AG04449 (cell line): ENCODE measurements at regions not wholly inside any gene's neighbourhood (a gene's known extent, or its start where the extent isn't known, plus 50 kb on each side); places are given as distances from the start of the nearest gene placed in this dataset.

ENCODE experiments used
- CTCF ChIA-PET: fragments of 350-600 bp; formaldehyde crosslinking; extraction: SDS; loops from one replicate; lab custom pipeline; 2021; ENCODE audit warnings: antibody characterized with exemption; lab: Yijun Ruan, JAX
- POLR2A ChIA-PET: fragments of 400-600, 350-600 bp; formaldehyde crosslinking; extraction: SDS; loops from one replicate; lab custom pipeline; 2020; ENCODE audit warnings: antibody characterized with exemption, inconsistent platforms; lab: Yijun Ruan, JAX
- DNase-seq: peaks from one replicate; pipeline ENCODE4 v3.0.0-alpha.2; 2010; ENCODE audit warnings: low read depth, low spot score
- H3K4me3 ChIP-seq: 2 replicates; pipeline ENCODE4 v1.5.1; 2011; ENCODE audit warnings: low read depth, mild to moderate bottlenecking, control low read depth, low read length
- TF ChIP-seq, protein P1 (sequence below): IDR thresholded peaks from one replicate; pipeline ENCODE4 v1.5.1; 2011; ENCODE audit warnings: mild to moderate bottlenecking, moderate library complexity, low read length, control low read depth, inconsistent platforms; ENCODE audit not compliant: insufficient read depth; ENCODE audit errors: missing control alignments

- no peak overlapping the region for H3K4me3 ChIP-seq
- ChIA-PET CTCF (no interaction called here), POLR2A (no interaction called here)
- TF ChIP-seq, protein P1, sequence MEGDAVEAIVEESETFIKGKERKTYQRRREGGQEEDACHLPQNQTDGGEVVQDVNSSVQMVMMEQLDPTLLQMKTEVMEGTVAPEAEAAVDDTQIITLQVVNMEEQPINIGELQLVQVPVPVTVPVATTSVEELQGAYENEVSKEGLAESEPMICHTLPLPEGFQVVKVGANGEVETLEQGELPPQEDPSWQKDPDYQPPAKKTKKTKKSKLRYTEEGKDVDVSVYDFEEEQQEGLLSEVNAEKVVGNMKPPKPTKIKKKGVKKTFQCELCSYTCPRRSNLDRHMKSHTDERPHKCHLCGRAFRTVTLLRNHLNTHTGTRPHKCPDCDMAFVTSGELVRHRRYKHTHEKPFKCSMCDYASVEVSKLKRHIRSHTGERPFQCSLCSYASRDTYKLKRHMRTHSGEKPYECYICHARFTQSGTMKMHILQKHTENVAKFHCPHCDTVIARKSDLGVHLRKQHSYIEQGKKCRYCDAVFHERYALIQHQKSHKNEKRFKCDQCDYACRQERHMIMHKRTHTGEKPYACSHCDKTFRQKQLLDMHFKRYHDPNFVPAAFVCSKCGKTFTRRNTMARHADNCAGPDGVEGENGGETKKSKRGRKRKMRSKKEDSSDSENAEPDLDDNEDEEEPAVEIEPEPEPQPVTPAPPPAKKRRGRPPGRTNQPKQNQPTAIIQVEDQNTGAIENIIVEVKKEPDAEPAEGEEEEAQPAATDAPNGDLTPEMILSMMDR = no peak
- no peak for DNase-seq
Measured at GRCh38 chr17:79320331-79320730, 245.7 kb downstream of the ENGASE start.

DNA sequence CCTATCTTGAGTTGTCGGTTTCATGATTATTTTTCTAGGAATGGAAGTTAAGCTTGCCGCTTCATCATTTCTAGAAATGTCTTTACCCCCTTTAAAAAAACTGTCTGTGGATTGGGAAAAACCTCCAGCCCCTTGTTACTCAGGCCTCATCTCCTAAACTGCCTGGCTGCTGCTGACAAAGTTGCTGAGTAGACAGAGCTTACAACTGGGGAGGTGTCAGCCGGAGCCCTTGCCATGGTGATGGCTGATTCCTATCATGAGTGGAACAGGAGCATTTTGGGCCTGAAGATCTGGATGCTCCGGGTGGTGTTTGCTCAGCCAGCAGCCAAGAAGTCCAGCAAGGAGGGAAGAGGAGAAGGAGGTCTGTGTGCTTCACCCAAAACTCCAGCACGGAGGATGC is 243.3 kb downstream of the ENGASE start:
- ChIA-PET CTCF (no interaction called here), POLR2A (no interaction called here)
- DNase-seq = no peak
- H3K4me3 ChIP-seq = no peak overlapping the region
- TF ChIP-seq, protein P1 = no peak

DNA sequence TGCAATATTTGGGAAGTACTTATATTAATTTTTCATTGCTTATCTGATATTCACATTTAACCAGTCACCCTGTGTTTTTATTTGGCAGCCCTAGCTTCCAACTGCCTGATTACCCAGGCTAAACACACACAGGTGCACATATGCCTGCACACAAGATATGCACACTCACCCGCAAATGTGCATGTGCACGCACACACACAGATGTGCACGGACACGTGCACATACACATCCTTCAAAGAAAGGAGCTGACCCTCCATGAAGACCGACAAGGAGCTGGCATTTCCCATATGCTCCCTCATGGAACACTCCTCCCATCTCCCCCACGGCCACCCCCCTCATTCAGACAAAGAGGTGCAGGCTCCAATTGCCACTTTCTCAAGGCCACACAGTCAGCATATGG is 242.2 kb downstream of the ENGASE start:
- H3K4me3 ChIP-seq = no peak overlapping the region
- POLR2A ChIA-PET = no interaction called here

GRCh38 chr17:79315358-79316105 is 240.9 kb downstream of the ENGASE start:
- POLR2A ChIA-PET = no interaction called here
- CTCF ChIA-PET = no interaction called here
- DNase-seq = no peak
- TF ChIP-seq, protein P1 = no peak
- no peak overlapping the region for H3K4me3 ChIP-seq

More for the DNA sequence above, 242.2 kb downstream of the ENGASE start:
- no peak for DNase-seq
- TF ChIP-seq, protein P1 = no peak
- CTCF ChIA-PET = no interaction called here

- DNase-seq = no peak
- CTCF ChIA-PET = no interaction called here
- POLR2A ChIA-PET = no interaction called here
- TF ChIP-seq, protein P1 = no peak
- H3K4me3 ChIP-seq = no peak overlapping the region
Measured at GRCh38 chr17:79314617-79315357, 240.2 kb downstream of the ENGASE start.

DNA sequence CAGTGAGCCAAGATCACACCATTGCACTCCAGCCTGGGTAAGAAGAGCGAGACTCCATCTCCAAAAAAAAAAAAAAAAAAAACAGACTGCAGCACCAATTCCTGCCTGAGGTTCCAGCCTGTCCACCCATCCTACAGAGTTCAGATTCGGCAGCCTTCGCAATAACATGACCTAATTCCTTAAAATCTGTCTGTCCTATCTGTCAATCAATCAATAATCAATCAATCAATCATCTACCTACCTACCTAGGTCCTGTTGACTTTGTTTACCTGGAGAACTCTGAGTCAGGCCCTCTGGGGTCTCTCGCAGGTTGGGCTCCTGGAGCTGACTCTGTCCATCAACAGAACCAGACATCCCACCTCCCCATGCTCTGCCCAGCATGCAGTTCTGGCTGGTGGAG is 236.7 kb downstream of the ENGASE start:
- POLR2A ChIA-PET = no interaction called here
- TF ChIP-seq, protein P1 = no peak
- CTCF ChIA-PET = no interaction called here
- no peak overlapping the region for H3K4me3 ChIP-seq
- no peak for DNase-seq
